Vagina (tissue), 2 donors: ENCODE measurements at regions not wholly inside any gene's neighbourhood (a gene's known extent, or its start where the extent isn't known, plus 50 kb on each side); places are given as distances from the start of the nearest gene placed in this dataset.

ENCODE experiments used
- DNase-seq, 2 donors: peaks; one replicate each; pipeline ENCODE4 v3.0.0-alpha.2; 2017; ENCODE audit errors: extremely low spot score in 2 of 2
- H3K27ac ChIP-seq: fragments of 200-600 bp; sonication (generic); one replicate; pipeline ENCODE4 v1.5.1; 2019
- H3K27me3 ChIP-seq: fragments of 200-600 bp; sonication (generic); one replicate; pipeline ENCODE4 v1.5.1; 2019
- H3K36me3 ChIP-seq, 2 donors: fragments of 200-600 bp; sonication (generic); one replicate each; pipeline ENCODE4 v1.5.1; 2017 to 2019
- H3K4me1 ChIP-seq: fragments of 200-600 bp; sonication (generic); one replicate; pipeline ENCODE4 v1.5.1; 2019
- H3K4me3 ChIP-seq, 2 donors: fragments of 200-600 bp; sonication (generic); 1 replicate in 1 of 2; 2 replicates in 1 of 2; pipeline ENCODE4 v1.5.1; 2016 to 2019
- H3K9me3 ChIP-seq: fragments of 200-600 bp; sonication (generic); one replicate; pipeline ENCODE4 v1.5.1; 2019
- CTCF ChIP-seq, 3 experiments: fragments of 450-650 bp in 2 of 3; fragments of 200-600 bp in 1 of 3; sonication (generic) in 1 of 3; IDR thresholded peaks; one replicate each; pipeline ENCODE4 v1.5.1; 2017 to 2019; ENCODE audit warnings: antibody characterized with exemption in 3 of 3, mild to moderate bottlenecking in 2 of 3, moderate library complexity in 2 of 3
- POLR2A ChIP-seq, 2 donors: fragments of 450-650 bp; IDR thresholded peaks; one replicate each; pipeline ENCODE4 v1.6.1; 2017; ENCODE audit warnings: antibody characterized with exemption in 2 of 2, mild to moderate bottlenecking in 2 of 2, moderate library complexity in 2 of 2
- POLR2AphosphoS5 ChIP-seq, 2 donors: sonication (generic); formaldehyde crosslinking; IDR thresholded peaks; one replicate each; pipeline ENCODE4 v1.9.0; 2017; ENCODE audit warnings: antibody characterized with exemption in 2 of 2, mild to moderate bottlenecking in 2 of 2, low read depth in 1 of 2; ENCODE audit not compliant: insufficient read depth in 1 of 2
- intact Hi-C: fragments of 100-400 bp; cut with DNase I; formaldehyde crosslinking; loops from one replicate; pipeline ENCODE4 v1.15.1; 2023

DNA sequence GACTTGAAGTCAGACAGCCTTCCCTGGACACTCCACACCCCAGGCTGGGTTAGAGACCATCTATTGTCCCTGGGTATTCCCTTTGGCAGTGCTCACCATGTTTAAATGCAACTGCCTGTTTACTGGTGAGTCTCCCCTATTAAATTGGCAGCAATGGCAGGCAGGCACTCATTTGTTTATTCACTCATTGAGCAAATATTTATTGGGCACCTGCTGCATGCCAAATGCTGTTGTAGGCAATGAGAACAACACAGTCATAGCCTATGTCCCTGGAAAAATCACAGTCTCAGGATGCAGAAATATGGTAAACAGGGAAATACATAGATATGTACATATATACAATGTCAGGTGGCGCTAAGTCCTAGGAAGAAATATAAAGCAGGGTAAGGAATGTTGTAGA, 212.8 kb downstream of the SUDS3 start:
- H3K4me1 ChIP-seq, result no peaks in the 10 kb centered on the region
- TF ChIP-seq POLR2AphosphoS5 (IDR thresholded peaks at IDR 0.05; ENCODE audit: insufficient read depth in 1 of 2, low read depth in 1 of 2), result no peak
- no peak for TF ChIP-seq POLR2A (IDR thresholded peaks at IDR 0.05)
- TF ChIP-seq CTCF (IDR thresholded peaks at IDR 0.05), result no peak
- H3K36me3 ChIP-seq, result no peaks in the 10 kb centered on the region
- no peak overlapping the region for H3K4me3 ChIP-seq
- intact Hi-C loops, result no loop called here
- H3K9me3 ChIP-seq, result no peaks in the 10 kb centered on the region
- no peak for DNase-seq
- no peaks in the 10 kb centered on the region for H3K27me3 ChIP-seq
- no peak overlapping the region for H3K27ac ChIP-seq

DNA sequence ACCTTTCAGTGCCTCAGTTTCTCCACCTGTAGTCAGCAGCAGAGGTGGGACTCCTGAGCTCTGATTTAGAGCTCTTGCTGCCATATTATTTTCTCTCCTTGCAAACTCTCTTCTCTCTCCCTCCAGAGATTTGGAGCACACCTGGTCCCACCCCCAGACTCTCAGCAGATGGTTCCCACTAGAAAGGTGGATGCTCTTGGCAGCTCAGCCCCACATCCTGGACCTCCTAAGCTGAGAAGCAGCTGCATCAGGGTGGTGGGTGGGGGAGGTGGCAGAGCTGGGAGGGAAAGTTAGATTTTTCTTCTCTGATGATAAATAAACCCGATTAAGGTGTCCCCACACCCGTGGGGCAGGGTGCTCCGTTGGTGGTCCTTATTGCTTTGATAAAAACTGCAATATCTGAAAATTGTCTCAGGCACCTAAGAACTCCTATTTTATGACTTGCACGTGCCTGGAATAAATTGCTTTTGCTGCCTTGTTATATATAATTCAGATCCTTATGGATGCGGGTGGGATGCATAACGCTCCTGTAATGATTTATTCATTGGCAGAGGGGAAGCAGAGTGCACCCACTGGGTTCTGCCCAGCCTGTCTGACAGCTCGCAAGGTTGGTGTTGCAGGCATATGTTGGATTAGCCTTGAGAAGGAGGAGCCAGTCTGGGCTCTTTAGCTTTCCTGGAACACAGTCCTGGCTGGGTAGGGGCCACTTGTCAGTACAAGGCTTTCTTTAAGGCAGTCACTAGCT, 214.2 kb downstream of the SUDS3 start:
- Histone ChIP-seq H3K4me1 (no peaks in the 10 kb centered on the region), H3K9me3 (no peaks in the 10 kb centered on the region), H3K36me3 (no peaks in the 10 kb centered on the region), H3K4me3 (no peak overlapping the region), H3K27ac (no peak overlapping the region), H3K27me3 (no peaks in the 10 kb centered on the region)
- intact Hi-C loops, result no loop called here
- DNase-seq, result no peak
- TF ChIP-seq POLR2A (IDR thresholded peaks at IDR 0.05), result no peak
- no peak for TF ChIP-seq CTCF (IDR thresholded peaks at IDR 0.05)
- no peak for TF ChIP-seq POLR2AphosphoS5 (IDR thresholded peaks at IDR 0.05; ENCODE audit: insufficient read depth in 1 of 2, low read depth in 1 of 2)

DNA sequence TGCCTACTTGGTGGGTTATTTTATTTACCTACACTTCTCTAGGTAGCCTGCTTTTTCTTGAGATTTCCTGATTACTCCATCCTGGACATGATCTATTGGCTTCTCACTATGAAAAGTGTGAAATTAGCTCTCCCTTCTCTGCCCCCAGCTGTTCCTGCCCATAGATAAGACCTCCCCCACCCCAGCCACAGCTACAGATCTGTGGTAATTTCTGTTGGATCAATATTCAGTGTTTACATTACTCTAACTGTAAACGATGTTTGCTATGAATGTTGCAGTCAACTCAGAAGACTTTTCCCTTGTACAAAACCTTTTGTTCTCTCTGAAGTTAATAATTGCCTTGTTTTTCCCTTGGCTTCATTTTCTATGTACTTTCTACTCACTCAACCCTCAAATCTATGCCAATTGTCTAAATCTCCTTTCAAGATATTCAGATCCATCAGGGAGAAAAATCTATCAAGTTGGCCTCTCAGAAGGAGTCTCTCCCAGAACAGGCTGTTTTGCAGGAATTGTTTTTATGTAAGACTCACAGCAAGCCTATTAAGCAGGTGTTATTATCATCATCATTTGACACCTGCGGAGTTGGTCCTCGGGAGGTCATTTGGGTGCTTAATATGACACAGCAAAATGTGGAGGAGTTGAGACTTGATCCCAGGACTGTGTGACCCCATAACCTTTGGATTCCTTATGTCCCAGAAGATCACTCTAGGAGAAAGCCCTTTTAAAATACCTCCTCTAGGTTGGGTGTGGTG, 227.4 kb downstream of the SUDS3 start:
- Histone ChIP-seq H3K4me1 (no peaks in the 10 kb centered on the region), H3K4me3 (no peak overlapping the region), H3K27ac (no peak overlapping the region), H3K27me3 (no peaks in the 10 kb centered on the region), H3K9me3 (no peaks in the 10 kb centered on the region), H3K36me3 (no peaks in the 10 kb centered on the region)
- TF ChIP-seq CTCF (IDR thresholded peaks at IDR 0.05) (no peak), POLR2AphosphoS5 (IDR thresholded peaks at IDR 0.05; ENCODE audit: insufficient read depth in 1 of 2, low read depth in 1 of 2) (no peak), POLR2A (IDR thresholded peaks at IDR 0.05) (no peak)
- DNase-seq, result no peak
- intact Hi-C loops, result no loop called here

- Histone ChIP-seq H3K27ac (no peak overlapping the region), H3K9me3 (no peaks in the 10 kb centered on the region), H3K4me3 (no peak overlapping the region), H3K27me3 (no peaks in the 10 kb centered on the region), H3K4me1 (no peaks in the 10 kb centered on the region), H3K36me3 (no peaks in the 10 kb centered on the region)
- no peak for DNase-seq
- intact Hi-C loops, result no loop called here
- no peak for TF ChIP-seq POLR2A (IDR thresholded peaks at IDR 0.05)
- TF ChIP-seq POLR2AphosphoS5 (IDR thresholded peaks at IDR 0.05; ENCODE audit: insufficient read depth in 1 of 2, low read depth in 1 of 2), result no peak
- no peak for TF ChIP-seq CTCF (IDR thresholded peaks at IDR 0.05)
Observed at GRCh38 chr12:118606690-118607089, 230.3 kb downstream of the SUDS3 start.

DNA sequence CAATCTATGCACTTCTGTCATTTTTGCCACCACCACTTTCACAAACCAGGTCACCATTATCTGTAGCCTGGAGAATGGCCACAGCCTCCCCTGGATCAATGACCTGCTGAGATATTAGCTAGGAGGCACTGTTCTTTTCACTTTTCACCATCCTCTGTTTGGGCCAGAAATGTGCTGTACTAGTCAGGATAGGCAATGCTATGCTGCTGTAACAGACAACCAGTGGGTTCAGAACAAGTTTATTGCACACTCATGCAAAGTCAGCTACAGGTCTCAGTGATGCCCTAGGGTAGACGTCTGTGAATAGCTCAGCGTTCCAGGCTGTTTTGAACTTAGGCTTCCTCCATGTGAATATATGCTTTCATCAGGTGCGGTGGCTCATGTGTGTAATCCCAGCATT, 231.5 kb downstream of the SUDS3 start:
- Histone ChIP-seq H3K4me1 (no peaks in the 10 kb centered on the region), H3K36me3 (no peaks in the 10 kb centered on the region), H3K4me3 (no peak overlapping the region), H3K27ac (no peak overlapping the region), H3K9me3 (no peaks in the 10 kb centered on the region), H3K27me3 (no peaks in the 10 kb centered on the region)
- intact Hi-C loops, result no loop called here
- DNase-seq, result no peak
- no peak for TF ChIP-seq POLR2A (IDR thresholded peaks at IDR 0.05)
- TF ChIP-seq CTCF (IDR thresholded peaks at IDR 0.05), result no peak
- no peak for TF ChIP-seq POLR2AphosphoS5 (IDR thresholded peaks at IDR 0.05; ENCODE audit: insufficient read depth in 1 of 2, low read depth in 1 of 2)
